Muscle layer of colon (tissue), 2 donors: ENCODE measurements at regions not wholly inside any gene's neighbourhood (a gene's known extent, or its start where the extent isn't known, plus 50 kb on each side); places are given as distances from the start of the nearest gene placed in this dataset.

ENCODE experiments used
- H3K27ac ChIP-seq: one replicate; pipeline ENCODE4 v1.7.0; 2013; ENCODE audit warnings: low read depth, mild to moderate bottlenecking, low read length, moderate library complexity
- H3K27me3 ChIP-seq, 2 donors: one replicate each; pipeline ENCODE4 v1.7.0; 2013; ENCODE audit warnings: low read length in 2 of 2, mild to moderate bottlenecking in 2 of 2; ENCODE audit not compliant: insufficient read depth in 2 of 2, control insufficient read depth in 1 of 2
- H3K36me3 ChIP-seq: one replicate; pipeline ENCODE4 v1.7.0; 2013; ENCODE audit warnings: mild to moderate bottlenecking, low read length; ENCODE audit not compliant: insufficient read depth
- H3K4me1 ChIP-seq: one replicate; pipeline ENCODE4 v1.7.0; 2013; ENCODE audit warnings: mild to moderate bottlenecking, low read length; ENCODE audit not compliant: insufficient read depth
- H3K4me3 ChIP-seq, 2 donors: one replicate each; pipeline ENCODE4 v1.7.0; 2013; ENCODE audit warnings: low read length in 2 of 2, low read depth in 1 of 2, mild to moderate bottlenecking in 1 of 2, moderate library complexity in 1 of 2
- H3K9ac ChIP-seq: one replicate; pipeline ENCODE4 v1.7.0; 2013; ENCODE audit warnings: low read length
- H3K9me3 ChIP-seq: one replicate; pipeline ENCODE4 v1.7.0; 2013; ENCODE audit warnings: mild to moderate bottlenecking, low read length
- donor health status: abdominal sarcoma.
- donor health status: Adenocarcinoma of cecum.

- Histone ChIP-seq H3K27ac (no peak overlapping the region), H3K27me3 (no peaks in the 10 kb centered on the region), H3K4me3 (no peak overlapping the region), H3K9ac (no peak overlapping the region), H3K4me1 (no peaks in the 10 kb centered on the region), H3K9me3 (no peaks in the 10 kb centered on the region), H3K36me3 (no peaks in the 10 kb centered on the region)
Measured at GRCh38 chr2:14350856-14351255, 281.7 kb upstream of the LRATD1 start.

GRCh38 chr2:14352067-14352466, 280.4 kb upstream of the LRATD1 start:
- Histone ChIP-seq H3K9me3 (no peaks in the 10 kb centered on the region), H3K27ac (no peak overlapping the region), H3K36me3 (no peaks in the 10 kb centered on the region), H3K4me3 (no peak overlapping the region), H3K9ac (no peak overlapping the region), H3K4me1 (no peaks in the 10 kb centered on the region), H3K27me3 (no peaks in the 10 kb centered on the region)

- Histone ChIP-seq H3K36me3 (no peaks in the 10 kb centered on the region), H3K4me1 (no peaks in the 10 kb centered on the region), H3K27me3 (no peaks in the 10 kb centered on the region), H3K4me3 (no peak overlapping the region), H3K9ac (no peak overlapping the region), H3K9me3 (no peaks in the 10 kb centered on the region), H3K27ac (no peak overlapping the region)
Measured at GRCh38 chr2:14354231-14354630, 278.3 kb upstream of the LRATD1 start.

- H3K9ac ChIP-seq: no peak overlapping the region
- H3K4me1 ChIP-seq: no peaks in the 10 kb centered on the region
- H3K36me3 ChIP-seq: no peaks in the 10 kb centered on the region
- no peaks in the 10 kb centered on the region for H3K27me3 ChIP-seq
- H3K4me3 ChIP-seq: no peak overlapping the region
- H3K9me3 ChIP-seq: no peaks in the 10 kb centered on the region
- no peak overlapping the region for H3K27ac ChIP-seq
Measured at GRCh38 chr2:14355102-14355501, 277.4 kb upstream of the LRATD1 start.

- no peaks in the 10 kb centered on the region for H3K36me3 ChIP-seq
- no peaks in the 10 kb centered on the region for H3K9me3 ChIP-seq
- no peak overlapping the region for H3K4me3 ChIP-seq
- H3K27ac ChIP-seq: no peak overlapping the region
- no peaks in the 10 kb centered on the region for H3K4me1 ChIP-seq
- H3K9ac ChIP-seq: no peak overlapping the region
- H3K27me3 ChIP-seq: no peaks in the 10 kb centered on the region
Measured at GRCh38 chr2:14358339-14358738, 274.2 kb upstream of the LRATD1 start.

- Histone ChIP-seq H3K9me3 (no peaks in the 10 kb centered on the region), H3K36me3 (no peaks in the 10 kb centered on the region), H3K4me3 (no peak overlapping the region), H3K27ac (no peak overlapping the region), H3K27me3 (no peaks in the 10 kb centered on the region), H3K4me1 (no peaks in the 10 kb centered on the region), H3K9ac (no peak overlapping the region)
Measured at GRCh38 chr2:14358774-14359173, 273.7 kb upstream of the LRATD1 start.

GRCh38 chr2:14363137-14363536, 269.4 kb upstream of the LRATD1 start:
- Histone ChIP-seq H3K27me3 (no peaks in the 10 kb centered on the region), H3K27ac (no peak overlapping the region), H3K9ac (no peak overlapping the region), H3K36me3 (no peaks in the 10 kb centered on the region), H3K4me1 (no peaks in the 10 kb centered on the region), H3K4me3 (no peak overlapping the region), H3K9me3 (no peaks in the 10 kb centered on the region)

GRCh38 chr2:14363976-14364375, 268.5 kb upstream of the LRATD1 start:
- Histone ChIP-seq H3K36me3 (no peaks in the 10 kb centered on the region), H3K27ac (no peak overlapping the region), H3K9ac (no peak overlapping the region), H3K4me3 (no peak overlapping the region), H3K4me1 (no peaks in the 10 kb centered on the region), H3K27me3 (no peaks in the 10 kb centered on the region), H3K9me3 (no peaks in the 10 kb centered on the region)

GRCh38 chr2:14364471-14364870, 268.0 kb upstream of the LRATD1 start:
- H3K9ac ChIP-seq: no peak overlapping the region
- H3K9me3 ChIP-seq: no peaks in the 10 kb centered on the region
- H3K27me3 ChIP-seq: no peaks in the 10 kb centered on the region
- H3K4me1 ChIP-seq: no peaks in the 10 kb centered on the region
- H3K4me3 ChIP-seq: no peak overlapping the region
- H3K36me3 ChIP-seq: no peaks in the 10 kb centered on the region
- no peak overlapping the region for H3K27ac ChIP-seq

GRCh38 chr2:14385043-14385442, 247.5 kb upstream of the LRATD1 start:
- H3K36me3 ChIP-seq: no peaks in the 10 kb centered on the region
- H3K27ac ChIP-seq: no peak overlapping the region

GRCh38 chr2:14387332-14387731, 245.2 kb upstream of the LRATD1 start:
- Histone ChIP-seq H3K9ac (no peak overlapping the region), H3K4me3 (no peak overlapping the region), H3K36me3 (no peaks in the 10 kb centered on the region), H3K27ac (no peak overlapping the region), H3K27me3 (no peaks in the 10 kb centered on the region), H3K4me1 (no peaks in the 10 kb centered on the region), H3K9me3 (no peaks in the 10 kb centered on the region)

More at GRCh38 chr2:14385043-14385442, 247.5 kb upstream of the LRATD1 start:
- H3K9me3 ChIP-seq: no peaks in the 10 kb centered on the region
- H3K4me1 ChIP-seq: no peaks in the 10 kb centered on the region
- no peak overlapping the region for H3K9ac ChIP-seq
- H3K4me3 ChIP-seq: no peak overlapping the region
- H3K27me3 ChIP-seq: no peaks in the 10 kb centered on the region

GRCh38 chr2:14388724-14389123, 243.8 kb upstream of the LRATD1 start:
- H3K27ac ChIP-seq: no peak overlapping the region
- no peaks in the 10 kb centered on the region for H3K27me3 ChIP-seq
- H3K9me3 ChIP-seq: no peaks in the 10 kb centered on the region
- no peaks in the 10 kb centered on the region for H3K4me1 ChIP-seq
- no peaks in the 10 kb centered on the region for H3K36me3 ChIP-seq
- no peak overlapping the region for H3K9ac ChIP-seq
- H3K4me3 ChIP-seq: no peak overlapping the region
